DOHH2 (cell line): ENCODE measurements at regions not wholly inside any gene's neighbourhood (a gene's known extent, or its start where the extent isn't known, plus 50 kb on each side); places are given as distances from the start of the nearest gene placed in this dataset.

ENCODE experiments used
- H3F3A ChIP-seq: fragments of 200-600 bp; sonication (generic), shearing (Covaris generic); 2 replicates; pipeline ENCODE4 v1.6.0; 2016; ENCODE audit warnings: antibody characterized with exemption, mild to moderate bottlenecking; ENCODE audit not compliant: control insufficient read depth, insufficient read depth
- H3K27ac ChIP-seq: fragments of 200-600 bp; sonication (generic); 2 replicates; pipeline ENCODE4 v1.5.1; 2014; ENCODE audit warnings: low read depth, mild to moderate bottlenecking, low read length, moderate library complexity
- H3K27me3 ChIP-seq: fragments of 200-600 bp; sonication (generic); 2 replicates; pipeline ENCODE4 v1.6.1; 2014; ENCODE audit warnings: mild to moderate bottlenecking, low read length, mixed read lengths; ENCODE audit not compliant: control insufficient read depth
- H3K36me3 ChIP-seq: fragments of 200-600 bp; sonication (generic); 2 replicates; pipeline ENCODE4 v1.6.1; 2014; ENCODE audit warnings: mild to moderate bottlenecking, low read length, moderate library complexity, mixed read lengths; ENCODE audit not compliant: control insufficient read depth
- H3K4me1 ChIP-seq: fragments of 200-600 bp; sonication (generic); 2 replicates; pipeline ENCODE4 v1.6.1; 2014; ENCODE audit warnings: mild to moderate bottlenecking, low read length, mixed read lengths; ENCODE audit not compliant: control insufficient read depth
- H3K4me2 ChIP-seq: fragments of 200-600 bp; sonication (generic); 2 replicates; pipeline ENCODE4 v1.6.0; 2014; ENCODE audit warnings: mild to moderate bottlenecking, low read length, moderate library complexity
- H3K4me3 ChIP-seq: fragments of 200-600 bp; sonication (generic); 2 replicates; pipeline ENCODE4 v1.5.1; 2014; ENCODE audit warnings: mild to moderate bottlenecking, low read length, mixed read lengths
- H3K79me2 ChIP-seq: fragments of 200-600 bp; sonication (generic); 2 replicates; pipeline ENCODE4 v1.6.1; 2014; ENCODE audit warnings: mild to moderate bottlenecking, low read length, mixed read lengths; ENCODE audit not compliant: control insufficient read depth
- H3K9me2 ChIP-seq: fragments of 200-600 bp; sonication (generic); replicated peaks from 2 replicates; pipeline ENCODE4 v1.6.1; 2014; ENCODE audit warnings: mild to moderate bottlenecking, low read length, mixed read lengths; ENCODE audit not compliant: control insufficient read depth
- H3K9me3 ChIP-seq: fragments of 200-600 bp; sonication (generic); 2 replicates; pipeline ENCODE4 v1.6.1; 2014; ENCODE audit warnings: antibody characterized with exemption, low read length, mixed read lengths; ENCODE audit not compliant: control insufficient read depth, insufficient read depth
- H4K20me1 ChIP-seq: fragments of 200-600 bp; sonication (generic); 2 replicates; pipeline ENCODE4 v1.6.0; 2014; ENCODE audit warnings: low read depth, mild to moderate bottlenecking, antibody characterized with exemption, low read length, moderate library complexity; ENCODE audit not compliant: control insufficient read depth, insufficient read depth
- CTCF ChIP-seq: fragments of 200-600 bp; sonication (generic); IDR thresholded peaks from one replicate; pipeline ENCODE4 v1.5.1; 2014; ENCODE audit warnings: antibody characterized with exemption, mild to moderate bottlenecking, low read depth, low read length; ENCODE audit not compliant: poor library complexity, severe bottlenecking
- EZH2phosphoT487 ChIP-seq: fragments of 200-600 bp; sonication (generic); IDR thresholded peaks from 2 replicates; pipeline ENCODE4 v1.6.1; 2017; ENCODE audit warnings: borderline replicate concordance, mild to moderate bottlenecking, antibody characterized with exemption, low read length, moderate library complexity, mixed read lengths

- H4K20me1 ChIP-seq: no peaks in the 10 kb centered on the region
- no peak overlapping the region for H3K27ac ChIP-seq
- no peaks in the 10 kb centered on the region for H3K36me3 ChIP-seq
- no peaks in the 10 kb centered on the region for H3K4me1 ChIP-seq
- no peaks in the 10 kb centered on the region for H3F3A ChIP-seq
- no peaks in the 10 kb centered on the region for H3K27me3 ChIP-seq
- H3K4me2 ChIP-seq: no peak overlapping the region
- H3K79me2 ChIP-seq: no peaks in the 10 kb centered on the region
- no peak overlapping the region for H3K4me3 ChIP-seq
- TF ChIP-seq CTCF (no peak), EZH2phosphoT487 (no peak)
- H3K9me2 ChIP-seq: no peaks in the 10 kb centered on the region; the same call in 1 of the 2 replicates
- no peaks in the 10 kb centered on the region for H3K9me3 ChIP-seq
Observed at GRCh38 chr13:72639377-72639776, 88.1 kb downstream of the MZT1 start.

GRCh38 chr13:72638059-72638815, 89.2 kb downstream of the MZT1 start:
- no peak overlapping the region for H3K4me2 ChIP-seq
- TF ChIP-seq EZH2phosphoT487: no peak
- no peak overlapping the region for H3K27ac ChIP-seq
- no peaks in the 10 kb centered on the region; the same call in 1 of the 2 replicates for H3K9me2 ChIP-seq
- no peak overlapping the region for H3K4me3 ChIP-seq
- H3K9me3 ChIP-seq: no peaks in the 10 kb centered on the region
- no peaks in the 10 kb centered on the region for H3K36me3 ChIP-seq
- H4K20me1 ChIP-seq: no peaks in the 10 kb centered on the region
- no peaks in the 10 kb centered on the region for H3K27me3 ChIP-seq
- no peaks in the 10 kb centered on the region for H3K79me2 ChIP-seq
- no peaks in the 10 kb centered on the region for H3F3A ChIP-seq
- H3K4me1 ChIP-seq: no peaks in the 10 kb centered on the region

GRCh38 chr13:72637561-72637960, 89.9 kb downstream of the MZT1 start:
- no peaks in the 10 kb centered on the region for H3K27me3 ChIP-seq
- H3K4me3 ChIP-seq: no peak overlapping the region
- H3F3A ChIP-seq: no peaks in the 10 kb centered on the region
- no peaks in the 10 kb centered on the region for H3K4me1 ChIP-seq
- H3K9me2 ChIP-seq: no peaks in the 10 kb centered on the region; the same call in 1 of the 2 replicates
- H4K20me1 ChIP-seq: no peaks in the 10 kb centered on the region
- H3K27ac ChIP-seq: no peak overlapping the region
- no peaks in the 10 kb centered on the region for H3K9me3 ChIP-seq
- H3K4me2 ChIP-seq: no peak overlapping the region
- TF ChIP-seq EZH2phosphoT487: no peak
- no peak for TF ChIP-seq CTCF
- H3K36me3 ChIP-seq: no peaks in the 10 kb centered on the region
- H3K79me2 ChIP-seq: no peaks in the 10 kb centered on the region

GRCh38 chr13:72634859-72635258, 92.6 kb downstream of the MZT1 start:
- Histone ChIP-seq H3K4me3 (no peak overlapping the region), H3K27ac (no peak overlapping the region), H3K4me2 (no peak overlapping the region), H4K20me1 (no peaks in the 10 kb centered on the region), H3K36me3 (no peaks in the 10 kb centered on the region), H3K9me2 (no peaks in the 10 kb centered on the region; the same call in 1 of the 2 replicates), H3K9me3 (no peaks in the 10 kb centered on the region), H3K27me3 (no peaks in the 10 kb centered on the region), H3F3A (no peaks in the 10 kb centered on the region), H3K79me2 (no peaks in the 10 kb centered on the region), H3K4me1 (no peaks in the 10 kb centered on the region)
- TF ChIP-seq CTCF (no peak), EZH2phosphoT487 (no peak)
